Endothelial cell of umbilical vein (primary cell): ENCODE measurements at regions not wholly inside any gene's neighbourhood (a gene's known extent, or its start where the extent isn't known, plus 50 kb on each side); places are given as distances from the start of the nearest gene placed in this dataset.

Experiments
- BruUV-seq: library from RNA; stranded (reverse); fragments of 400-500 nt; replicated peaks from 2 replicates; lab custom pipeline; 2021; lab: Mats Ljungman, UMichigan
- CTCF ChIA-PET: fragments of 300-600, 350-600 bp; sonication (Branson Sonifier 250); formaldehyde crosslinking; loops from one replicate; lab custom pipeline; 2021; ENCODE audit warnings: antibody characterized with exemption, inconsistent platforms; lab: Charles Lee
- POLR2A ChIA-PET: fragments of 300-600, 350-600 bp; sonication (Branson Sonifier 250); formaldehyde crosslinking; loops from one replicate; lab custom pipeline; 2021; ENCODE audit warnings: antibody characterized with exemption, inconsistent platforms; lab: Charles Lee
- DNase-seq: peaks from one replicate; pipeline ENCODE4 v3.0.0-alpha.2; 2011; ENCODE audit warnings: low read depth, low spot score
- FAIRE-seq: peaks from 2 replicates; lab custom pipeline; 2011; peaks lifted over from hg19 to GRCh38; lab: Jason Lieb, UNC
- H2AFZ ChIP-seq: 2 replicates; pipeline ENCODE4 v1.6.0; 2012; ENCODE audit warnings: low read depth, low read length, control low read depth, inconsistent platforms
- H3K27ac ChIP-seq: 2 replicates; pipeline ENCODE4 v1.5.1; 2011; ENCODE audit warnings: low read depth, mild to moderate bottlenecking, control low read depth, low read length, moderate library complexity; ENCODE audit not compliant: insufficient read depth
- H3K27me3 ChIP-seq, 2 experiments: 2 replicates each; pipeline versions ENCODE4 v1.6.0 to v1.6.1; 2011; ENCODE audit warnings: low read length in 2 of 2, mixed read lengths in 1 of 2; ENCODE audit not compliant: control insufficient read depth in 2 of 2, insufficient read depth in 2 of 2
- H3K36me3 ChIP-seq, 2 experiments: 2 replicates in 1 of 2; 3 replicates in 1 of 2; pipeline ENCODE4 v1.5.1; 2011; ENCODE audit warnings: low read length in 2 of 2, mild to moderate bottlenecking in 1 of 2, moderate library complexity in 1 of 2; ENCODE audit not compliant: control insufficient read depth in 2 of 2, insufficient read depth in 2 of 2; ENCODE audit errors: extremely low read depth in 1 of 2
- H3K4me1 ChIP-seq: 3 replicates; pipeline ENCODE4 v1.5.1; 2011; ENCODE audit warnings: mild to moderate bottlenecking, low read length; ENCODE audit not compliant: control insufficient read depth, insufficient read depth; ENCODE audit errors: extremely low read depth
- H3K4me2 ChIP-seq: 2 replicates; pipeline ENCODE4 v1.6.1; 2011; ENCODE audit warnings: low read length, control low read depth, mixed read lengths; ENCODE audit not compliant: insufficient read depth
- H3K4me3 ChIP-seq, 3 experiments: fragments of 200-600 bp in 1 of 3; sonication (generic), shearing (Covaris generic) in 1 of 3; replicated peaks in 1 of 3; 2 replicates each; pipeline ENCODE4 v1.5.1; 2011 to 2016; ENCODE audit warnings: control low read depth in 3 of 3, low read length in 3 of 3, mild to moderate bottlenecking in 2 of 3, inconsistent platforms in 1 of 3, low read depth in 1 of 3, moderate library complexity in 1 of 3; ENCODE audit not compliant: insufficient read depth in 1 of 3
- H3K79me2 ChIP-seq: 2 replicates; pipeline ENCODE4 v1.6.0; 2012; ENCODE audit warnings: low read length, inconsistent platforms; ENCODE audit not compliant: control insufficient read depth, insufficient read depth
- H3K9ac ChIP-seq: replicated peaks from 2 replicates; pipeline ENCODE3; 2011; ENCODE audit warnings: low read length, control low read depth; ENCODE audit not compliant: insufficient read depth; ENCODE audit errors: extremely low read depth
- H3K9me1 ChIP-seq: replicated peaks from 3 replicates; pipeline ENCODE4 v1.6.0; 2011; ENCODE audit warnings: mild to moderate bottlenecking, low read length; ENCODE audit not compliant: control insufficient read depth, insufficient read depth; ENCODE audit errors: extremely low read depth
- H3K9me3 ChIP-seq: replicated peaks from 2 replicates; pipeline ENCODE4 v1.5.1; 2012; ENCODE audit warnings: low read length, inconsistent platforms; ENCODE audit not compliant: control insufficient read depth, insufficient read depth
- H4K20me1 ChIP-seq: replicated peaks from 2 replicates; pipeline ENCODE3; 2011; ENCODE audit warnings: mild to moderate bottlenecking, low read length; ENCODE audit not compliant: control insufficient read depth, insufficient read depth; ENCODE audit errors: extremely low read depth
- CTCF ChIP-seq, 2 donors: IDR thresholded peaks; 1 replicate in 1 of 2; 2 replicates in 1 of 2; pipeline ENCODE4 v1.5.1; 2011; ENCODE audit warnings: low read length in 2 of 2, mild to moderate bottlenecking in 2 of 2, moderate library complexity in 2 of 2, control low read depth in 1 of 2, inconsistent platforms in 1 of 2, low read depth in 1 of 2; ENCODE audit not compliant: insufficient read depth in 1 of 2; ENCODE audit errors: extremely low read depth in 1 of 2
- EZH2 ChIP-seq: IDR thresholded peaks from 2 replicates; pipeline ENCODE4 v1.6.1; 2012; ENCODE audit warnings: borderline replicate concordance, low read depth, mild to moderate bottlenecking, moderate library complexity, low read length, inconsistent platforms; ENCODE audit not compliant: severe bottlenecking
- FOS ChIP-seq: IDR thresholded peaks from 2 replicates; pipeline ENCODE4 v1.6.1; 2011; ENCODE audit warnings: mild to moderate bottlenecking, low read length, moderate library complexity, borderline replicate concordance; ENCODE audit not compliant: insufficient read depth
- GATA2 ChIP-seq: IDR thresholded peaks from 2 replicates; pipeline ENCODE4 v1.7.0; 2011; ENCODE audit warnings: low read depth, mild to moderate bottlenecking, moderate library complexity, mixed read lengths, low read length; ENCODE audit not compliant: insufficient read length, insufficient read depth
- JUN ChIP-seq: IDR thresholded peaks from 2 replicates; pipeline ENCODE4 v1.6.1; 2011; ENCODE audit warnings: borderline replicate concordance, low read depth; ENCODE audit not compliant: insufficient read length, insufficient read depth
- MAX ChIP-seq: IDR thresholded peaks from 2 replicates; pipeline ENCODE4 v1.6.1; 2011; ENCODE audit not compliant: insufficient read depth, insufficient read length
- MYC ChIP-seq: IDR thresholded peaks from one replicate; pipeline ENCODE4 v1.6.1; 2011; ENCODE audit warnings: mild to moderate bottlenecking, low read depth, low read length
- POLR2A ChIP-seq: IDR thresholded peaks from 2 replicates; pipeline ENCODE4 v1.6.1; 2012; ENCODE audit warnings: low read depth, mild to moderate bottlenecking, control low read depth, low read length
- POLR2AphosphoS5 ChIP-seq: IDR thresholded peaks from 2 replicates; pipeline ENCODE4 v1.6.1; 2012; ENCODE audit warnings: low read depth, mild to moderate bottlenecking, control low read depth, low read length, moderate library complexity; ENCODE audit not compliant: insufficient read depth
- dilution Hi-C: fragments of 300-500 bp; cut with MboI; formaldehyde crosslinking; loops from one replicate; pipeline ENCODE4 v1.15.0; 2019; ENCODE audit warnings: low sequenced_read_pairs; ENCODE audit not compliant: extremely low pct_ligation_motif_present
- intact Hi-C: fragments of 100-400 bp; cut with micrococcal nuclease; formaldehyde crosslinking; loops from one replicate; pipeline ENCODE4 v1.10.0; 2022

- H3K36me3 ChIP-seq, result no peaks in the 10 kb centered on the region
- no peak for FAIRE-seq
- no peak for DNase-seq
- dilution Hi-C loops (no loop called here), intact Hi-C loops (no loop called here)
- H2AFZ ChIP-seq, result no peak overlapping the region
- ChIA-PET CTCF (no interaction called here), POLR2A (no interaction called here)
- H4K20me1 ChIP-seq, result no peaks in the 10 kb centered on the region
- no peak overlapping the region for H3K4me3 ChIP-seq
- H3K27me3 ChIP-seq, result peaks cover 5 to 13% of the 10 kb centered on the region in 2 experiments
- H3K4me1 ChIP-seq, result no peaks in the 10 kb centered on the region
- H3K9me1 ChIP-seq, result no peaks in the 10 kb centered on the region
- H3K79me2 ChIP-seq, result no peaks in the 10 kb centered on the region
- BruUV-seq, result no TSS peak
- TF ChIP-seq GATA2, result no peak
- no peak for TF ChIP-seq FOS
- no peak for TF ChIP-seq CTCF (IDR thresholded peaks at IDR 0.05; ENCODE audit: extremely low read depth in 1 of 2, insufficient read depth in 1 of 2, low read depth in 1 of 2, low read length in 2 of 2)
- TF ChIP-seq POLR2AphosphoS5, result no peak
- no peak for TF ChIP-seq MAX
- no peak for TF ChIP-seq EZH2
- no peak for TF ChIP-seq MYC
- no peak for TF ChIP-seq POLR2A
- TF ChIP-seq JUN, result no peak
- no peak overlapping the region for H3K27ac ChIP-seq
- H3K9ac ChIP-seq, result no peak overlapping the region
- no peaks in the 10 kb centered on the region for H3K9me3 ChIP-seq
- H3K4me2 ChIP-seq, result no peak overlapping the region
Measured at GRCh38 chr6:149221774-149222070, 95.8 kb upstream of the TAB2 start.
